Suprapubic skin (tissue), 4 donors: ENCODE measurements at regions not wholly inside any gene's neighbourhood (a gene's known extent, or its start where the extent isn't known, plus 50 kb on each side); places are given as distances from the start of the nearest gene placed in this dataset.

Experiments used
- DNase-seq, 2 donors: peaks; one replicate each; pipeline ENCODE4 v3.0.0-alpha.2; 2019; ENCODE audit warnings: low spot score in 2 of 2
- H3K27ac ChIP-seq: fragments of 200-600 bp; sonication (generic); one replicate; pipeline ENCODE4 v1.5.1; 2019
- H3K27me3 ChIP-seq: fragments of 200-600 bp; sonication (generic); one replicate; pipeline ENCODE4 v1.5.1; 2019
- H3K36me3 ChIP-seq: fragments of 200-600 bp; sonication (generic); one replicate; pipeline ENCODE4 v1.5.1; 2019
- H3K4me1 ChIP-seq: fragments of 200-600 bp; sonication (generic); one replicate; pipeline ENCODE4 v1.5.1; 2019
- H3K4me3 ChIP-seq: fragments of 200-600 bp; sonication (generic); one replicate; pipeline ENCODE4 v1.5.1; 2019; ENCODE audit warnings: mild to moderate bottlenecking
- H3K9me3 ChIP-seq: fragments of 200-600 bp; sonication (generic); one replicate; pipeline ENCODE4 v1.5.1; 2019
- CTCF ChIP-seq, 2 donors: fragments of 200-600 bp in 1 of 2; fragments of 450-650 bp in 1 of 2; sonication (generic) in 1 of 2; IDR thresholded peaks; one replicate each; pipeline ENCODE4 v1.5.1; 2016 to 2019; ENCODE audit warnings: antibody characterized with exemption in 2 of 2, mild to moderate bottlenecking in 1 of 2, moderate library complexity in 1 of 2
- EP300 ChIP-seq: sonication (generic); formaldehyde crosslinking; IDR thresholded peaks from one replicate; pipeline ENCODE4 v1.6.1; 2017; ENCODE audit warnings: antibody characterized with exemption
- POLR2A ChIP-seq, 2 donors: fragments of 450-650 bp; IDR thresholded peaks; one replicate each; pipeline ENCODE4 v1.6.1; 2017; ENCODE audit warnings: antibody characterized with exemption in 2 of 2, mild to moderate bottlenecking in 2 of 2, moderate library complexity in 2 of 2
- POLR2AphosphoS5 ChIP-seq, 3 donors: sonication (generic); formaldehyde crosslinking; IDR thresholded peaks; one replicate each; pipeline ENCODE4 v1.6.1; 2017; ENCODE audit warnings: antibody characterized with exemption in 3 of 3
- WGBS: methylation state at CpG from one replicate; pipeline ENCODE4 v1.1.5; 2018; 5-methylcytosine and 5-hydroxymethylcytosine counted together

GRCh38 chr12:24212496-24212895, 263.0 kb upstream of the SOX5 start:
- no peaks in the 10 kb centered on the region for H3K36me3 ChIP-seq
- no peak for DNase-seq
- H3K9me3 ChIP-seq, result no peaks in the 10 kb centered on the region
- TF ChIP-seq EP300, result no peak
- 89% methylated on average over 2 of the region's 2 CpGs for WGBS
- no peak overlapping the region for H3K27ac ChIP-seq
- no peaks in the 10 kb centered on the region for H3K27me3 ChIP-seq
- H3K4me3 ChIP-seq, result no peak overlapping the region
- H3K4me1 ChIP-seq, result no peaks in the 10 kb centered on the region

GRCh38 chr12:24206621-24207020, 257.2 kb upstream of the SOX5 start:
- Histone ChIP-seq H3K4me1 (no peaks in the 10 kb centered on the region), H3K9me3 (no peaks in the 10 kb centered on the region), H3K27me3 (no peaks in the 10 kb centered on the region), H3K27ac (no peak overlapping the region), H3K36me3 (no peaks in the 10 kb centered on the region), H3K4me3 (no peak overlapping the region)
- DNase-seq, result no peak
- TF ChIP-seq POLR2A (IDR thresholded peaks at IDR 0.05) (no peak), EP300 (no peak)
- WGBS, result 75% methylated on average over 2 of the region's 2 CpGs

GRCh38 chr12:24201258-24201970, 251.9 kb upstream of the SOX5 start:
- no peak overlapping the region for H3K4me3 ChIP-seq
- no peak overlapping the region for H3K27ac ChIP-seq
- no peaks in the 10 kb centered on the region for H3K27me3 ChIP-seq
- DNase-seq, result no peak
- H3K9me3 ChIP-seq, result no peaks in the 10 kb centered on the region
- 87% methylated on average over 3 of the region's 3 CpGs for WGBS
- no peak for TF ChIP-seq POLR2A (IDR thresholded peaks at IDR 0.05)
- H3K4me1 ChIP-seq, result no peaks in the 10 kb centered on the region
- no peaks in the 10 kb centered on the region for H3K36me3 ChIP-seq

GRCh38 chr12:24200010-24200409, 250.5 kb upstream of the SOX5 start:
- H3K36me3 ChIP-seq, result no peaks in the 10 kb centered on the region
- TF ChIP-seq EP300 (no peak), CTCF (IDR thresholded peaks at IDR 0.05) (no peak), POLR2A (IDR thresholded peaks at IDR 0.05) (no peak), POLR2AphosphoS5 (IDR thresholded peaks at IDR 0.05) (no peak)
- DNase-seq, result no peak
- H3K9me3 ChIP-seq, result no peaks in the 10 kb centered on the region
- no peaks in the 10 kb centered on the region for H3K27me3 ChIP-seq
- H3K4me3 ChIP-seq, result no peak overlapping the region
- H3K27ac ChIP-seq, result no peak overlapping the region
- H3K4me1 ChIP-seq, result no peaks in the 10 kb centered on the region

GRCh38 chr12:24198936-24199671, 249.6 kb upstream of the SOX5 start:
- TF ChIP-seq POLR2A (IDR thresholded peaks at IDR 0.05) (no peak), EP300 (no peak), POLR2AphosphoS5 (IDR thresholded peaks at IDR 0.05) (no peak), CTCF (IDR thresholded peaks at IDR 0.05) (no peak)
- Histone ChIP-seq H3K9me3 (no peaks in the 10 kb centered on the region), H3K36me3 (no peaks in the 10 kb centered on the region), H3K4me3 (no peak overlapping the region), H3K27ac (no peak overlapping the region), H3K4me1 (no peaks in the 10 kb centered on the region), H3K27me3 (no peaks in the 10 kb centered on the region)
- WGBS, result 69% methylated on average over 11 of the region's 11 CpGs
- DNase-seq, result no peak

GRCh38 chr12:24198070-24198469, 248.6 kb upstream of the SOX5 start:
- no peak for DNase-seq
- TF ChIP-seq CTCF (IDR thresholded peaks at IDR 0.05) (no peak), EP300 (no peak), POLR2AphosphoS5 (IDR thresholded peaks at IDR 0.05) (no peak)
- Histone ChIP-seq H3K4me3 (no peak overlapping the region), H3K9me3 (no peaks in the 10 kb centered on the region), H3K27me3 (no peaks in the 10 kb centered on the region), H3K36me3 (no peaks in the 10 kb centered on the region), H3K27ac (no peak overlapping the region), H3K4me1 (no peaks in the 10 kb centered on the region)
- 69% methylated on average over 3 of the region's 3 CpGs for WGBS
